Vagina (tissue), 2 donors: ENCODE measurements at regions not wholly inside any gene's neighbourhood (a gene's known extent, or its start where the extent isn't known, plus 50 kb on each side); places are given as distances from the start of the nearest gene placed in this dataset.

Experiments
- CTCF ChIP-seq, 3 experiments: fragments of 450-650 bp in 2 of 3; fragments of 200-600 bp in 1 of 3; sonication (generic) in 1 of 3; IDR thresholded peaks; one replicate each; pipeline ENCODE4 v1.5.1; 2017 to 2019; ENCODE audit warnings: antibody characterized with exemption in 3 of 3, mild to moderate bottlenecking in 2 of 3, moderate library complexity in 2 of 3
- POLR2A ChIP-seq, 2 donors: fragments of 450-650 bp; IDR thresholded peaks; one replicate each; pipeline ENCODE4 v1.6.1; 2017; ENCODE audit warnings: antibody characterized with exemption in 2 of 2, mild to moderate bottlenecking in 2 of 2, moderate library complexity in 2 of 2
- POLR2AphosphoS5 ChIP-seq, 2 donors: sonication (generic); formaldehyde crosslinking; IDR thresholded peaks; one replicate each; pipeline ENCODE4 v1.9.0; 2017; ENCODE audit warnings: antibody characterized with exemption in 2 of 2, mild to moderate bottlenecking in 2 of 2, low read depth in 1 of 2; ENCODE audit not compliant: insufficient read depth in 1 of 2

- TF ChIP-seq CTCF (IDR thresholded peaks at IDR 0.05) = no peak
- no peak for TF ChIP-seq POLR2A (IDR thresholded peaks at IDR 0.05)
- no peak for TF ChIP-seq POLR2AphosphoS5 (IDR thresholded peaks at IDR 0.05; ENCODE audit: insufficient read depth in 1 of 2, low read depth in 1 of 2)
Observed at GRCh38 chr13:78198821-78199220, 280.2 kb upstream of the EDNRB start.
